ENCODE measurements at regions not wholly inside any gene's neighbourhood (a gene's known extent, or its start where the extent isn't known, plus 50 kb on each side); places are given as distances from the start of the nearest gene placed in this dataset.
A peak's percentile ranks its signal among the peaks of the same experiment; 100 is the strongest.

GRCh38 chr9:13431692-13432091 is 152.2 kb upstream of the MPDZ start:
- DNase-seq: no peak

DNA sequence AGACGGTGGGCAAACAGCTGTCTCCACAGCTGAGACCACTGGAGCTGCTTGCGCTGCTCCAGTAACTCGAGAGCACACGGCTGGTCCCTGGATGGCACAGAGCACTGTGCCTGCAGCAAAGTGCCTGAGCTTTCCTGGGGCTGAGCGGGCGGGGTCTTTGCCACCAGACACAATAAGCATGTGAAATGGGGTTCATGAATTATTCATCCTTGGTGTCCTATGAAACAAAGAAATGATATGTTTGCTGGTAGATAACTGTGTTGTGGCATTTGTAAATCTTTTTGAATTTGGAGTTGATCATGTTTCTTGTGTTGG is 151.7 kb upstream of the MPDZ start:
- peak; percentile 55 for DNase-seq

DNA sequence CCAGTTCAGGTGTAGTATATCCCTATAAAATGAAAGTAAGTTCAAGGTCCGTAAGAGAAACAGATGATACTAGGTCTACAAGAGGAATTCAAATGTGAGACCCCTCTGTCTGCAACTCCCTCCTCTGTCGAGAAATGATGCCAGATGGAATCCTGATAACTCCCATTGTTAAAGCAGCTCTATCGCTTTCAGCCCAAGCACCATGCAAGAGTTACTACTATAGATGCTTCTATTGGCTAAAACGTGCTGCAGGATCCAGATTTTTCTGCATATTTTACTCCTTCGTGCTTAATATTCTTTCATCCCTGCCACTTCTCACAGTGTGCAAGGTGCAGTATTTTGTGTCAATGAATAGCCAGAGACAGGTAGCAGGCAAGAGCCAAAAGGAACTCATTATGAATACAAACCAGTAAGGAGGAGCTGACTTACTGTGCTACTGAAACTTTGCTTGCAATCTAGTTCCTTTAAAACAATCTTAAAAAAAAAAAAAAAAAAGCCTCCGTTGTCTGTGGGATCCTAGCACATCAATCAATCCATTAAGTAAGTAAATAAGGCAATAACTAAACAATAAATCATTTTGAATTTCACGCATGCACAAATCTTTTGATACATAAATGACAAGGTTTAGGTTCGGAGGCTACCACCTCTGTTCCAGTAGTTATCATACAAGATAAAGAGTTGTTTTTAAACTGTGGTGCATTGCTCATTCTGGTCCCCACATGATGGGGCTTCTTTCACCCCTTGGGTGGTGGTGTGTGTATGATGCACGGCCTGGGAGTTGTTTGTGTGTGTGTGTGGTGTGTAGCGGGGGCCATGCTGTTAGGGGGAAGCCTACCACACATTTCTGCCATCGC is 151.1 kb upstream of the MPDZ start:
- no peak for DNase-seq

- no peak for DNase-seq
Observed at GRCh38 chr9:13429301-13430190, 150.1 kb upstream of the MPDZ start.

DNA sequence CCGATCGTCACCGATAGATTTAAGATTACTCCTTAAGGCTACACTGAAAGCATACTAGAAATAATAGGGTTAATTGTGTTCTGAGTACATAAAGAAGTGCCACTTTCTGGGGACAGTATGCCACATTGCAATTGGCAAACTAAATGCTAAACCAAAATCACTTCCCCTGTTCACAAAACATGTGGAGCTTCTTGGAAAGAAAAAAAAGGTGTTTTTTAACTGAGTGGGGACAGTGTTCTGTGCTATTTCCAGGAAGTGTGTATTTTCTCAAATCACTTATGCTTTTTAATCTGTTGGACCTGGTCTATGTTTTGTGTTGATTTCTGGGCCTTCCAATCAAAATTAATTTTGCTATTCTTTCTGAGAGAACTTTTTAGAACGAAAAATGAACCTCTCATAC is 149.3 kb upstream of the MPDZ start:
- DNase-seq: no peak

DNA sequence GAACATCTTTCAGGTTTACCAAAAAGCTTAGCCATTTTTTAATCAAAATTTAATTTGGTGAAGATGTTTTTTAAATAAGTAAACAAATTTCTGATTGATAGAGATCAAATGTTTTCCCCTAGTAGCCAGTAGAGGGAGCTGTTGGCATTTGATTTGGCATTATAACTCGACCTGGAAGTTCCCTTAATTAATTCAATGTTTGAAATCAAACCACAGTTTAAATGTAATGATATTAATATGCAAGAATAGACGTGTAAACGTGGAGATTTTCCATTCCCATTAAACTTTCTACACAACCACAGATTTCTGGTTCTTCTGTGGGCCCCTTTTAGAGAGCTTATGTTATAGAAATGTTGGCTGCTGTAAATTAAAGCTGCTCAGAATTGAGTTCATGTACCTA is 148.1 kb upstream of the MPDZ start:
- DNase-seq: peak; percentile 87

GRCh38 chr9:13426606-13427005 is 147.1 kb upstream of the MPDZ start:
- no peak for DNase-seq

DNA sequence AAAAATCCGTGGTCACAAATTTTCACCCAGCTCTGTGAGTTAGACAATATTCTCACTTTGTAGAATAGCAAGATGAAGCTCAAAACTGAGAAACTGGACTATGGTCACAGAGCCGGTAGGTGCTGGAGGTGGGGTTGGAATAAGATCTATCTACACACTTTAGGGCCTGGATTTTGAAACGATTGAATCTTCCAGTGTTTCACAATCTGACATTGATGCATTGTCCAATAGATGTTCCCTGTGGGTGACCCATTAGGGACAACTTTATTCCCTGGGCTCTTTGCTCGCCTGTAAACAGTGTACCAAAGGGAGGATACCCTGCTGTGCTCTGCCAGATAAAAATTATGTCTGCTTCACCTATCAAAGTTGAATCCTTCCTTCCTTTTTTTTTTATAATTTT is 145.4 kb upstream of the MPDZ start:
- DNase-seq: no peak

DNA sequence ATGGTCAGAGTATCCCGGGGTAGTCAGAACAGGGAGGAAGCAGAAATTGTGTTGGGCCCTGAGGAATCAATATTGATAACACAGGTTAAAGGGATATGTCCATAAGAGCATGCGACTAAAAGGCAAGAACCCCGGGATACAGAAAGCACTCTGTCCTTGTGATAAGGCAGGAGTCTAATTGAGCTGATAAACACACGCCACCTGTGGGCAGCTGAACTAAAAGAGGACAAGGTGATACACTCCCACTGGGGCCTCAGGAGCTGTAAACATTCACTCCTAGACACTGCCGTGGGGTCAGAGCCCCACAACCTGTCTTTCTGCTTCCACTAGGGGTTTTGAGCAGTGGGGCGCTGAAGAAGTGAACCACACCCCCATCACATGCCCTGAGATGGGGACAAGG is 144.7 kb upstream of the MPDZ start:
- no peak for DNase-seq

- no peak for DNase-seq
Observed at GRCh38 chr9:13414349-13414748, 134.9 kb upstream of the MPDZ start.

- no peak for DNase-seq
Observed at GRCh38 chr9:13412331-13412730, 132.8 kb upstream of the MPDZ start.

- DNase-seq: peak; percentile 19
Observed at GRCh38 chr9:13411791-13412190, 132.3 kb upstream of the MPDZ start.

GRCh38 chr9:13410566-13411031 is 131.1 kb upstream of the MPDZ start:
- DNase-seq: no peak

GRCh38 chr9:13397661-13398060 is 118.2 kb upstream of the MPDZ start:
- no peak for DNase-seq

GRCh38 chr9:13397220-13397619 is 117.7 kb upstream of the MPDZ start:
- no peak for DNase-seq

DNA sequence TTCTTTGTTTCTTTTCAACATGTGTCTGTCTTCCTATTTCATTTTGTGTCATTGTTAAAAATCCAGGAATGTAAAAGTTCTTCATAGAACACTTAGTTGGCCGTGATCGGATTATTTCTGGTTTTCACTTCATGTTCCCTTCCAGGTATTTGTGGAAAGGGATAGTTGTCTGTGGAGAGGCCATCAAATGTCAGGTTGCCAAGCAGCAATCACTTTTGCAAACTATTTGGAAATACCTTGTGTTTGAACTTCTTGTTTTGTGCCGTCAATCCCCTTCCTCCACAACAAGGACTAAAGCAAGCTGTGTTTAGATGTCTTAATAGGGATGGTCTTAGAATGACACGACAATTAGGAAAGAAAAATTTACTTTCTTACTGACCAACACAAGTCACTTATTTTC is 116.9 kb upstream of the MPDZ start:
- no peak for DNase-seq

DNA sequence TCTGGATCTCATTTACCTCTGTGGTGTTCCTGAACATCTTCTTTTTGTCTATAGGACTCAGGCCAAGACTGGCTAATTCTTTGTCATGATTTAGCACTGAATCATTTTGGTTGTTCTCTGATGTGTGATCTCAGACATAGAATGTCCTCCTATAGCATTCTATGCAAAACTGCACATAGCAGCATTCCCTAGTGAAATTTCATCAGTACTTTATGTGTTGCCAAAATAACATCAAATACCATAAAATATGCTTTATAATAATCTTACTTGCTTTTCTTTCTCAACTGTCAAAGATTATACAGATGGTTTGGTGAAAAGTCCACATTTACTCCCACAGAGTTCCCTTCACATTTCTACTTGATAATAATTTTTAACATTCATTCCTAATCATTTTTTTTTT is 115.7 kb upstream of the MPDZ start:
- no peak for DNase-seq

- DNase-seq: no peak
Observed at GRCh38 chr9:13388157-13388556, 108.7 kb upstream of the MPDZ start.

DNA sequence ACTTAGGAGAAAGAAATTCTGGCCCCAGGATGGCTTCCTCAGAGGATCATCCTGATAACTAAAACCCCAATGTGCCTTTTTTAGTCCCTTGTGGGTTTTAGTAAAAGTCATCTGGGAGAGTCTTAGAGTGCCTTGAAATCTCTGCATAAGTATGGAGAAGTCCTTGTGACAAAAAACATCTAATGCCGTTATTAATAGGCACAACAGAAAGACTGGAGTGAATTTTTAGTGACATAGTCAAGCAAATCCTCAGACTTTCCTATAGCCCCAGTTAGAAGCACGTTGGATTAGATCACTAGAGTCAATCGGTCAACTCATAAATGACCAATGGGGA is 108.2 kb upstream of the MPDZ start:
- no peak for DNase-seq

GRCh38 chr9:13386935-13387733 is 107.6 kb upstream of the MPDZ start:
- no peak for DNase-seq

- DNase-seq: no peak
Observed at GRCh38 chr9:13386316-13386715, 106.8 kb upstream of the MPDZ start.

DNA sequence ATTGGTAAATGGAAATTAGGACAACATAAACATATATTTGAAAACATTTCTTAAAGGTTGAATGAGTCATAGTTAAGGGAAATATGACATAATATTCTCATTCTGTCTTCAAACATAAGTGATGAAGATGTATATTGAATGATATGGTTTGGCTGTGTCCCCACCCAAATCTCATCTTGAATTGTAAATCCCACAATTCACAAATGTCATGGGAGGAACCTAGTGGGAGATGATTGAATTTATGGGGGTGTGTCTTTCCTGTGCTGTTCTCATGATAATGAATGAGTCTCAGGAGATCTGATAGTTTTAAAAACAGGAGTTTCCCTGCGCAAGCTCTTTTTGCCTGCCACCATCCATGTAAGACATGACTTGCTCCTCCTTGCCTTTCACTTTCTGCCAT is 104.4 kb upstream of the MPDZ start:
- no peak for DNase-seq

- no peak for DNase-seq
Observed at GRCh38 chr9:13383216-13383615, 103.7 kb upstream of the MPDZ start.

- no peak for DNase-seq
Observed at GRCh38 chr9:13382595-13382994, 103.1 kb upstream of the MPDZ start.
